T-cell (primary cell): ENCODE measurements at regions not wholly inside any gene's neighbourhood (a gene's known extent, or its start where the extent isn't known, plus 50 kb on each side); places are given as distances from the start of the nearest gene placed in this dataset.

Experiments used
- ATAC-seq, 4 experiments: fragments of 200-7000 bp in 3 of 4; fragments of 150-1000 bp in 1 of 4; cut with Tn5 transposase; replicated peaks in 1 of 4; 1 replicate in 3 of 4; 2 replicates in 1 of 4; pipeline ENCODE4 v1.10.0; 2021; ENCODE audit warnings: moderate library complexity in 3 of 4, mild to moderate bottlenecking in 2 of 4, moderate number of reproducible peaks in 1 of 4
- CTCF ChIA-PET, 2 donors: fragments of 300-600 bp; sonication (Branson Sonifier 250); formaldehyde crosslinking; loops; one replicate each; lab custom pipeline; 2022; ENCODE audit warnings: antibody characterized with exemption in 2 of 2; lab: Charles Lee
- POLR2A ChIA-PET, 2 donors: fragments of 300-600 bp; sonication (Branson Sonifier 250); formaldehyde crosslinking; loops; one replicate each; lab custom pipeline; 2022; ENCODE audit warnings: antibody characterized with exemption in 2 of 2; lab: Charles Lee
- DNase-seq, 35 experiments: peaks; one replicate each; pipeline versions ENCODE4 v3.0.0 to v3.0.0-alpha.2; 2013 to 2023
- H3K27ac ChIP-seq: one replicate; pipeline ENCODE4 v1.5.1; 2013; ENCODE audit warnings: low read length
- H3K27me3 ChIP-seq, 2 experiments: replicated peaks in 1 of 2; 1 replicate in 1 of 2; 2 replicates in 1 of 2; pipeline versions ENCODE4 v1.6.1 to v1.7.0; 2013; ENCODE audit warnings: low read length in 1 of 2, mixed read lengths in 1 of 2; ENCODE audit not compliant: control insufficient read depth in 2 of 2, insufficient read depth in 2 of 2; ENCODE audit errors: extremely low read depth in 1 of 2
- H3K36me3 ChIP-seq, 2 donors: 1 replicate in 1 of 2; 2 replicates in 1 of 2; pipeline versions ENCODE4 v1.6.1 to v1.7.0; 2013; ENCODE audit warnings: low read length in 1 of 2; ENCODE audit not compliant: control insufficient read depth in 2 of 2, insufficient read depth in 1 of 2; ENCODE audit errors: extremely low read depth in 1 of 2
- H3K4me1 ChIP-seq, 2 experiments: 1 replicate in 1 of 2; 2 replicates in 1 of 2; pipeline versions ENCODE4 v1.6.1 to v1.7.0; 2013; ENCODE audit warnings: low read length in 2 of 2, mixed read lengths in 1 of 2; ENCODE audit not compliant: insufficient read depth in 2 of 2, control insufficient read depth in 1 of 2; ENCODE audit errors: extremely low read depth in 1 of 2
- H3K4me3 ChIP-seq, 2 donors: 1 replicate in 1 of 2; 2 replicates in 1 of 2; pipeline versions ENCODE4 v1.5.1 to v1.7.0; 2013; ENCODE audit warnings: mild to moderate bottlenecking in 2 of 2, low read length in 1 of 2, moderate library complexity in 1 of 2; ENCODE audit not compliant: control insufficient read depth in 1 of 2; ENCODE audit errors: extremely low read depth in 1 of 2
- H3K9me3 ChIP-seq: 2 replicates; pipeline ENCODE4 v1.7.0; 2013
- H3K27ac Mint-ChIP-seq, 2 donors: one replicate each; pipeline ENCODE4 v1.8.0; 2020 to 2021; ENCODE audit warnings: mild to moderate bottlenecking in 2 of 2, mixed read lengths in 2 of 2
- H3K27me3 Mint-ChIP-seq, 2 donors: one replicate each; pipeline ENCODE4 v1.8.0; 2021 to 2022; ENCODE audit warnings: mixed read lengths in 2 of 2
- H3K36me3 Mint-ChIP-seq: one replicate; pipeline ENCODE4 v1.8.0; 2021; ENCODE audit warnings: mixed read lengths
- H3K4me1 Mint-ChIP-seq, 3 donors: one replicate each; pipeline ENCODE4 v1.8.0; 2020 to 2022; ENCODE audit warnings: mixed read lengths in 3 of 3, mild to moderate bottlenecking in 1 of 3
- H3K4me3 Mint-ChIP-seq, 3 donors: one replicate each; pipeline ENCODE4 v1.8.0; 2020 to 2022; ENCODE audit warnings: mild to moderate bottlenecking in 3 of 3, mixed read lengths in 3 of 3, moderate library complexity in 3 of 3
- H3K9me3 Mint-ChIP-seq, 3 donors: one replicate each; pipeline ENCODE4 v1.8.0; 2020 to 2022; ENCODE audit warnings: mixed read lengths in 3 of 3
- WGBS: methylation state at CpG from one replicate; pipeline ENCODE4 v1.1.5; 2013; ENCODE audit warnings: missing lambda C conversion rate; ENCODE audit not compliant: insufficient coverage; 5-methylcytosine and 5-hydroxymethylcytosine counted together

GRCh38 chr11:92658733-92659132 lies 310.7 kb upstream of the MTNR1B start:
- Histone ChIP-seq H3K9me3 (no peaks in the 10 kb centered on the region), H3K4me3 (no peak overlapping the region), H3K27ac (no peak overlapping the region), H3K4me1 (no peaks in the 10 kb centered on the region), H3K27me3 (no peaks in the 10 kb centered on the region), H3K36me3 (no peaks in the 10 kb centered on the region)
- ChIA-PET CTCF (no interaction called here), POLR2A (no interaction called here)
- no peaks in the 10 kb centered on the region for H3K4me1 Mint-ChIP-seq
- H3K9me3 Mint-ChIP-seq = peaks cover 0 to 5% (median 3%) of the 10 kb centered on the region in 3 donors
- H3K27me3 Mint-ChIP-seq = no peaks in the 10 kb centered on the region
- H3K36me3 Mint-ChIP-seq = no peaks in the 10 kb centered on the region
- no CpG with 5 or more reads among the region's 2 CpGs for WGBS
- DNase-seq (no peak), ATAC-seq (no peak)
- H3K27ac Mint-ChIP-seq = no peak overlapping the region
- H3K4me3 Mint-ChIP-seq = no peak overlapping the region

GRCh38 chr11:92659793-92660192 lies 309.7 kb upstream of the MTNR1B start:
- Mint-ChIP-seq H3K27ac (no peak overlapping the region), H3K36me3 (no peaks in the 10 kb centered on the region), H3K9me3 (peaks cover 0 to 10% (median 7%) of the 10 kb centered on the region in 3 donors), H3K27me3 (no peaks in the 10 kb centered on the region), H3K4me3 (no peak overlapping the region), H3K4me1 (no peaks in the 10 kb centered on the region)
- no peaks in the 10 kb centered on the region for H3K36me3 ChIP-seq
- DNase-seq = no peak
- H3K4me1 ChIP-seq = no peaks in the 10 kb centered on the region
- H3K9me3 ChIP-seq = no peaks in the 10 kb centered on the region
- WGBS = 80% methylated on average over 1 of the region's 3 CpGs
- ATAC-seq = no peak
- ChIA-PET POLR2A (no interaction called here), CTCF (no interaction called here)
- H3K4me3 ChIP-seq = no peak overlapping the region
- no peaks in the 10 kb centered on the region for H3K27me3 ChIP-seq
- no peak overlapping the region for H3K27ac ChIP-seq

- DNase-seq (no peak), ATAC-seq (no peak)
- no peaks in the 10 kb centered on the region for H3K4me1 ChIP-seq
- ChIA-PET CTCF (no interaction called here), POLR2A (no interaction called here)
- peaks cover 0 to 10% (median 8%) of the 10 kb centered on the region in 3 donors for H3K9me3 Mint-ChIP-seq
- 61% methylated on average over 5 of the region's 6 CpGs for WGBS
- no peaks in the 10 kb centered on the region for H3K9me3 ChIP-seq
- H3K4me3 ChIP-seq = no peak overlapping the region
- no peak overlapping the region for H3K27ac ChIP-seq
- no peaks in the 10 kb centered on the region for H3K36me3 ChIP-seq
- H3K4me1 Mint-ChIP-seq = no peaks in the 10 kb centered on the region
- H3K27me3 ChIP-seq = no peaks in the 10 kb centered on the region
- H3K4me3 Mint-ChIP-seq = no peak overlapping the region
- no peaks in the 10 kb centered on the region for H3K36me3 Mint-ChIP-seq
- no peaks in the 10 kb centered on the region for H3K27me3 Mint-ChIP-seq
- H3K27ac Mint-ChIP-seq = no peak overlapping the region
Observed at GRCh38 chr11:92662601-92663360, 306.7 kb upstream of the MTNR1B start.

GRCh38 chr11:92663539-92663938 lies 305.9 kb upstream of the MTNR1B start:
- Histone ChIP-seq H3K27me3 (no peaks in the 10 kb centered on the region), H3K9me3 (no peaks in the 10 kb centered on the region), H3K4me3 (no peak overlapping the region), H3K27ac (no peak overlapping the region), H3K36me3 (no peaks in the 10 kb centered on the region), H3K4me1 (no peaks in the 10 kb centered on the region)
- ChIA-PET CTCF (no interaction called here), POLR2A (no interaction called here)
- Mint-ChIP-seq H3K36me3 (no peaks in the 10 kb centered on the region), H3K27ac (no peak overlapping the region), H3K9me3 (peaks cover 0 to 10% (median 8%) of the 10 kb centered on the region in 3 donors), H3K4me1 (no peaks in the 10 kb centered on the region), H3K4me3 (no peak overlapping the region), H3K27me3 (no peaks in the 10 kb centered on the region)
- 43% methylated on average over 2 of the region's 2 CpGs for WGBS
- DNase-seq (no peak), ATAC-seq (no peak)

GRCh38 chr11:92667486-92668152 lies 301.8 kb upstream of the MTNR1B start:
- no peak overlapping the region for H3K4me3 ChIP-seq
- no peak for ATAC-seq
- H3K4me1 ChIP-seq = no peaks in the 10 kb centered on the region
- CTCF ChIA-PET = no interaction called here
- POLR2A ChIA-PET = no interaction called here
- Mint-ChIP-seq H3K36me3 (no peaks in the 10 kb centered on the region), H3K9me3 (peaks cover 0 to 8% (median 5%) of the 10 kb centered on the region in 3 donors), H3K27ac (no peak overlapping the region), H3K4me1 (no peaks in the 10 kb centered on the region), H3K4me3 (no peak overlapping the region), H3K27me3 (no peaks in the 10 kb centered on the region)
- WGBS = 72% methylated on average over 4 of the region's 5 CpGs
- DNase-seq = no peak
- H3K9me3 ChIP-seq = no peaks in the 10 kb centered on the region
- no peaks in the 10 kb centered on the region for H3K36me3 ChIP-seq
- H3K27me3 ChIP-seq = no peaks in the 10 kb centered on the region
- no peak overlapping the region for H3K27ac ChIP-seq

GRCh38 chr11:92670308-92670890 lies 299.1 kb upstream of the MTNR1B start:
- Histone ChIP-seq H3K4me1 (no peaks in the 10 kb centered on the region), H3K27me3 (no peaks in the 10 kb centered on the region), H3K4me3 (no peak overlapping the region), H3K36me3 (no peaks in the 10 kb centered on the region), H3K9me3 (no peaks in the 10 kb centered on the region), H3K27ac (no peak overlapping the region)
- Mint-ChIP-seq H3K4me3 (no peak overlapping the region), H3K36me3 (no peaks in the 10 kb centered on the region), H3K27ac (no peak overlapping the region), H3K27me3 (no peaks in the 10 kb centered on the region), H3K9me3 (peaks cover 0 to 3% (median 0%) of the 10 kb centered on the region in 3 donors), H3K4me1 (no peaks in the 10 kb centered on the region)
- ATAC-seq = no peak
- CTCF ChIA-PET = no interaction called here
- POLR2A ChIA-PET = no interaction called here
- 50% methylated on average over 1 of the region's 3 CpGs for WGBS
- no peak for DNase-seq
